ENCODE measurements at regions not wholly inside any gene's neighbourhood (a gene's known extent, or its start where the extent isn't known, plus 50 kb on each side); places are given as distances from the start of the nearest gene placed in this dataset.

GRCh38 chr11:110798201-110798900 lies 86.1 kb upstream of the ARHGAP20 start:
- Mint-ChIP-seq H3K27me3 (ENCODE audit: low read depth) (no peaks in the 10 kb centered on the region), H3K27ac (no peak overlapping the region), H3K4me3 (no peak overlapping the region), H3K36me3 (ENCODE audit: low read depth) (no peaks in the 10 kb centered on the region), H3K9me3 (no peaks in the 10 kb centered on the region), H3K4me1 (ENCODE audit: low read depth) (peaks cover 2% of the 10 kb centered on the region)
- DNase-seq (ENCODE audit: low spot score), result no peak

GRCh38 chr11:110797453-110797852 lies 85.2 kb upstream of the ARHGAP20 start:
- no peaks in the 10 kb centered on the region for H3K36me3 Mint-ChIP-seq (ENCODE audit: low read depth)
- DNase-seq (ENCODE audit: low spot score), result no peak
- H3K4me3 Mint-ChIP-seq, result no peak overlapping the region
- H3K27ac Mint-ChIP-seq, result no peak overlapping the region
- peaks cover 2% of the 10 kb centered on the region for H3K4me1 Mint-ChIP-seq (ENCODE audit: low read depth)
- no peaks in the 10 kb centered on the region for H3K27me3 Mint-ChIP-seq (ENCODE audit: low read depth)
- no peaks in the 10 kb centered on the region for H3K9me3 Mint-ChIP-seq

GRCh38 chr11:110795112-110795624 lies 82.9 kb upstream of the ARHGAP20 start:
- Mint-ChIP-seq H3K27ac (no peak overlapping the region), H3K4me3 (no peak overlapping the region), H3K9me3 (no peaks in the 10 kb centered on the region), H3K36me3 (ENCODE audit: low read depth) (no peaks in the 10 kb centered on the region), H3K27me3 (ENCODE audit: low read depth) (no peaks in the 10 kb centered on the region), H3K4me1 (ENCODE audit: low read depth) (peaks cover 2% of the 10 kb centered on the region)
- no peak for DNase-seq (ENCODE audit: low spot score)

- Mint-ChIP-seq H3K9me3 (no peaks in the 10 kb centered on the region), H3K27ac (no peak overlapping the region), H3K4me3 (no peak overlapping the region), H3K4me1 (ENCODE audit: low read depth) (peaks cover 2% of the 10 kb centered on the region), H3K36me3 (ENCODE audit: low read depth) (no peaks in the 10 kb centered on the region), H3K27me3 (ENCODE audit: low read depth) (no peaks in the 10 kb centered on the region)
- DNase-seq (ENCODE audit: low spot score), result no peak
Measured at GRCh38 chr11:110793556-110793955, 81.3 kb upstream of the ARHGAP20 start.

- DNase-seq (ENCODE audit: low spot score), result no peak
- H3K4me1 Mint-ChIP-seq (ENCODE audit: low read depth), result peaks cover 2% of the 10 kb centered on the region
- H3K36me3 Mint-ChIP-seq (ENCODE audit: low read depth), result no peaks in the 10 kb centered on the region
- no peaks in the 10 kb centered on the region for H3K9me3 Mint-ChIP-seq
- H3K27ac Mint-ChIP-seq, result no peak overlapping the region
- H3K27me3 Mint-ChIP-seq (ENCODE audit: low read depth), result no peaks in the 10 kb centered on the region
- H3K4me3 Mint-ChIP-seq, result no peak overlapping the region
Measured at GRCh38 chr11:110791621-110792020, 79.4 kb upstream of the ARHGAP20 start.

GRCh38 chr11:110787680-110788079 lies 75.4 kb upstream of the ARHGAP20 start:
- Mint-ChIP-seq H3K4me3 (no peak overlapping the region), H3K9me3 (peaks cover 3% of the 10 kb centered on the region), H3K27ac (no peak overlapping the region), H3K36me3 (ENCODE audit: low read depth) (no peaks in the 10 kb centered on the region), H3K4me1 (ENCODE audit: low read depth) (no peaks in the 10 kb centered on the region), H3K27me3 (ENCODE audit: low read depth) (no peaks in the 10 kb centered on the region)
- no peak for DNase-seq (ENCODE audit: low spot score)

GRCh38 chr11:110786226-110786902 lies 74.1 kb upstream of the ARHGAP20 start:
- H3K27me3 Mint-ChIP-seq (ENCODE audit: low read depth), result no peaks in the 10 kb centered on the region
- H3K4me3 Mint-ChIP-seq, result no peak overlapping the region
- H3K4me1 Mint-ChIP-seq (ENCODE audit: low read depth), result no peaks in the 10 kb centered on the region
- no peak for DNase-seq (ENCODE audit: low spot score)
- H3K36me3 Mint-ChIP-seq (ENCODE audit: low read depth), result no peaks in the 10 kb centered on the region
- peaks cover 3% of the 10 kb centered on the region for H3K9me3 Mint-ChIP-seq
- H3K27ac Mint-ChIP-seq, result no peak overlapping the region

- DNase-seq (ENCODE audit: low spot score), result no peak
- Mint-ChIP-seq H3K36me3 (ENCODE audit: low read depth) (no peaks in the 10 kb centered on the region), H3K4me1 (ENCODE audit: low read depth) (no peaks in the 10 kb centered on the region), H3K9me3 (peaks cover 3% of the 10 kb centered on the region), H3K27me3 (ENCODE audit: low read depth) (no peaks in the 10 kb centered on the region), H3K4me3 (no peak overlapping the region), H3K27ac (no peak overlapping the region)
Measured at GRCh38 chr11:110785398-110785797, 73.2 kb upstream of the ARHGAP20 start.

GRCh38 chr11:110782616-110783015 lies 70.4 kb upstream of the ARHGAP20 start:
- H3K4me1 Mint-ChIP-seq (ENCODE audit: low read depth), result no peaks in the 10 kb centered on the region
- peaks cover 6% of the 10 kb centered on the region for H3K9me3 Mint-ChIP-seq
- no peak for DNase-seq (ENCODE audit: low spot score)
- no peaks in the 10 kb centered on the region for H3K27me3 Mint-ChIP-seq (ENCODE audit: low read depth)
- no peak overlapping the region for H3K4me3 Mint-ChIP-seq
- H3K36me3 Mint-ChIP-seq (ENCODE audit: low read depth), result no peaks in the 10 kb centered on the region
- H3K27ac Mint-ChIP-seq, result no peak overlapping the region

- H3K4me1 Mint-ChIP-seq (ENCODE audit: low read depth), result no peaks in the 10 kb centered on the region
- no peak overlapping the region for H3K4me3 Mint-ChIP-seq
- no peak for DNase-seq (ENCODE audit: low spot score)
- no peak overlapping the region for H3K27ac Mint-ChIP-seq
- H3K27me3 Mint-ChIP-seq (ENCODE audit: low read depth), result no peaks in the 10 kb centered on the region
- peaks cover 3% of the 10 kb centered on the region for H3K9me3 Mint-ChIP-seq
- no peaks in the 10 kb centered on the region for H3K36me3 Mint-ChIP-seq (ENCODE audit: low read depth)
Measured at GRCh38 chr11:110779108-110779507, 66.9 kb upstream of the ARHGAP20 start.

- Mint-ChIP-seq H3K4me3 (no peak overlapping the region), H3K36me3 (ENCODE audit: low read depth) (no peaks in the 10 kb centered on the region), H3K9me3 (peaks cover 3% of the 10 kb centered on the region), H3K4me1 (ENCODE audit: low read depth) (no peaks in the 10 kb centered on the region), H3K27me3 (ENCODE audit: low read depth) (no peaks in the 10 kb centered on the region), H3K27ac (no peak overlapping the region)
- no peak for DNase-seq (ENCODE audit: low spot score)
Measured at GRCh38 chr11:110778343-110778742, 66.1 kb upstream of the ARHGAP20 start.

GRCh38 chr11:110777775-110778174 lies 65.5 kb upstream of the ARHGAP20 start:
- Mint-ChIP-seq H3K36me3 (ENCODE audit: low read depth) (no peaks in the 10 kb centered on the region), H3K9me3 (peaks cover 3% of the 10 kb centered on the region), H3K4me1 (ENCODE audit: low read depth) (no peaks in the 10 kb centered on the region), H3K4me3 (no peak overlapping the region), H3K27ac (no peak overlapping the region), H3K27me3 (ENCODE audit: low read depth) (no peaks in the 10 kb centered on the region)
- no peak for DNase-seq (ENCODE audit: low spot score)

- H3K27me3 Mint-ChIP-seq (ENCODE audit: low read depth), result no peaks in the 10 kb centered on the region
- no peak for DNase-seq (ENCODE audit: low spot score)
- no peaks in the 10 kb centered on the region for H3K36me3 Mint-ChIP-seq (ENCODE audit: low read depth)
- peaks cover 3% of the 10 kb centered on the region for H3K9me3 Mint-ChIP-seq
- H3K27ac Mint-ChIP-seq, result no peak overlapping the region
- no peak overlapping the region for H3K4me3 Mint-ChIP-seq
- H3K4me1 Mint-ChIP-seq (ENCODE audit: low read depth), result no peaks in the 10 kb centered on the region
Measured at GRCh38 chr11:110776081-110776480, 63.8 kb upstream of the ARHGAP20 start.

- H3K4me3 Mint-ChIP-seq, result no peak overlapping the region
- no peak overlapping the region for H3K27ac Mint-ChIP-seq
- peaks cover 3% of the 10 kb centered on the region for H3K9me3 Mint-ChIP-seq
- peaks cover 7% of the 10 kb centered on the region for H3K4me1 Mint-ChIP-seq (ENCODE audit: low read depth)
- no peaks in the 10 kb centered on the region for H3K36me3 Mint-ChIP-seq (ENCODE audit: low read depth)
- H3K27me3 Mint-ChIP-seq (ENCODE audit: low read depth), result no peaks in the 10 kb centered on the region
- no peak for DNase-seq (ENCODE audit: low spot score)
Measured at GRCh38 chr11:110774138-110775014, 62.1 kb upstream of the ARHGAP20 start.

Data from T-helper 2 cell treated with Interferon-gamma antibody and Interleukin-4, amounts not matched to agents 5 μg/mL and 100 μg/mL, for 36 hours (primary cell).